ENCODE measurements at regions not wholly inside any gene's neighbourhood (a gene's known extent, or its start where the extent isn't known, plus 50 kb on each side); places are given as distances from the start of the nearest gene placed in this dataset.

- H3K4me3 ChIP-seq (ENCODE audit: low read length in 3 of 3): no peak overlapping the region
- no peak for TF ChIP-seq CTCF (IDR thresholded peaks at IDR 0.05; ENCODE audit: borderline replicate concordance, extremely low read depth, insufficient read depth)
- no peaks in the 10 kb centered on the region for H3K4me1 ChIP-seq (ENCODE audit: control insufficient read depth in 2 of 3, insufficient read depth in 2 of 3, low read depth in 1 of 3, low read length in 3 of 3)
- H3K36me3 ChIP-seq (ENCODE audit: control insufficient read depth in 2 of 3, insufficient read depth in 3 of 3, low read length in 3 of 3): no peaks in the 10 kb centered on the region
- DNase-seq (no peak), FAIRE-seq (no peak)
- intact Hi-C loops (cut with DNase I): no loop called here
- no peaks in the 10 kb centered on the region for H3K27me3 ChIP-seq (ENCODE audit: control insufficient read depth, insufficient read depth, low read length)
- no peak overlapping the region for H3K9ac ChIP-seq (ENCODE audit: low read length in 3 of 3)
- no peak overlapping the region for H3K27ac ChIP-seq (ENCODE audit: low read depth in 2 of 2, low read length in 2 of 2)
- no peaks in the 10 kb centered on the region for H3K9me3 ChIP-seq (ENCODE audit: control insufficient read depth in 2 of 3, insufficient read depth in 1 of 3, low read length in 3 of 3)
These were observed 137.3 kb upstream of the CES5A start for GRCh38 chr16:56012482-56012811.

- no peaks in the 10 kb centered on the region for H3K9me3 ChIP-seq (ENCODE audit: control insufficient read depth in 2 of 3, insufficient read depth in 1 of 3, low read length in 3 of 3)
- DNase-seq (peak in 1 of 5 donors; percentile 12), FAIRE-seq (no peak)
- TF ChIP-seq CTCF (IDR thresholded peaks at IDR 0.05; ENCODE audit: borderline replicate concordance, extremely low read depth, insufficient read depth): no peak
- H3K36me3 ChIP-seq (ENCODE audit: control insufficient read depth in 2 of 3, insufficient read depth in 3 of 3, low read length in 3 of 3): no peaks in the 10 kb centered on the region
- no peaks in the 10 kb centered on the region for H3K4me1 ChIP-seq (ENCODE audit: control insufficient read depth in 2 of 3, insufficient read depth in 2 of 3, low read depth in 1 of 3, low read length in 3 of 3)
- H3K9ac ChIP-seq (ENCODE audit: low read length in 3 of 3): no peak overlapping the region
- H3K27me3 ChIP-seq (ENCODE audit: control insufficient read depth, insufficient read depth, low read length): no peaks in the 10 kb centered on the region
- intact Hi-C loops (cut with DNase I): no loop called here
- H3K4me3 ChIP-seq (ENCODE audit: low read length in 3 of 3): no peak overlapping the region
- no peak overlapping the region for H3K27ac ChIP-seq (ENCODE audit: low read depth in 2 of 2, low read length in 2 of 2)
These were observed 136.8 kb upstream of the CES5A start for GRCh38 chr16:56011808-56012481.

DNA sequence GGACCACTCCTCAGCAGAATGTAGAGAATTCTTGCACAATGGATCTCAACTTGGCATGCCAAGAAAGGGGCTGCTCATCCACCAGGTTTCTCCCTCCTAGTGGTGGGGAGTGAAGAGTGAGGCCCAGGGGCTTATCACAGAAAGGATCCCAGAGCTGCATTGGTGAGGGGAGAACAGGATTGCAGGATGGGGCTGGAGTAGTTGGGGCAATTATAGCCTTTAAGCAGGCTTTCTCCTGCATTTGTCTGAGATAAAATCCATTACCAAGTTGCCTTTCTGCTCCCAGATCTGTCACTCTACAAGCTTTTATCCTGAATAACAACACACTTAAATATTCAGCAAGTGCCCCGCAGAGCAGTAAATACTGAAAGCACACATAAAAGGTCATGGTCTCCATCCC lies 130.8 kb upstream of the CES5A start:
- no peak for TF ChIP-seq CTCF (IDR thresholded peaks at IDR 0.05; ENCODE audit: borderline replicate concordance, extremely low read depth, insufficient read depth)
- intact Hi-C loops (cut with DNase I): no loop called here
- DNase-seq (no peak), FAIRE-seq (no peak)
- Histone ChIP-seq H3K4me1 (ENCODE audit: control insufficient read depth in 2 of 3, insufficient read depth in 2 of 3, low read depth in 1 of 3, low read length in 3 of 3) (no peaks in the 10 kb centered on the region), H3K4me3 (ENCODE audit: low read length in 3 of 3) (no peak overlapping the region), H3K27me3 (ENCODE audit: control insufficient read depth, insufficient read depth, low read length) (no peaks in the 10 kb centered on the region), H3K9me3 (ENCODE audit: control insufficient read depth in 2 of 3, insufficient read depth in 1 of 3, low read length in 3 of 3) (no peaks in the 10 kb centered on the region), H3K36me3 (ENCODE audit: control insufficient read depth in 2 of 3, insufficient read depth in 3 of 3, low read length in 3 of 3) (no peaks in the 10 kb centered on the region), H3K9ac (ENCODE audit: low read length in 3 of 3) (no peak overlapping the region), H3K27ac (ENCODE audit: low read depth in 2 of 2, low read length in 2 of 2) (no peak overlapping the region)

GRCh38 chr16:55999683-56000082 lies 124.5 kb upstream of the CES5A start:
- H3K9me3 ChIP-seq (ENCODE audit: control insufficient read depth in 2 of 3, insufficient read depth in 1 of 3, low read length in 3 of 3): peaks cover 0 to 5% (median 0%) of the 10 kb centered on the region in 3 donors
- H3K4me1 ChIP-seq (ENCODE audit: control insufficient read depth in 2 of 3, insufficient read depth in 2 of 3, low read depth in 1 of 3, low read length in 3 of 3): no peaks in the 10 kb centered on the region
- intact Hi-C loops (cut with DNase I): no loop called here
- DNase-seq: no peak
- no peak overlapping the region for H3K4me3 ChIP-seq (ENCODE audit: low read length in 3 of 3)
- no peak for TF ChIP-seq CTCF (IDR thresholded peaks at IDR 0.05; ENCODE audit: borderline replicate concordance, extremely low read depth, insufficient read depth)
- no peak overlapping the region for H3K27ac ChIP-seq (ENCODE audit: low read depth in 2 of 2, low read length in 2 of 2)
- no peaks in the 10 kb centered on the region for H3K27me3 ChIP-seq (ENCODE audit: control insufficient read depth, insufficient read depth, low read length)
- H3K9ac ChIP-seq (ENCODE audit: low read length in 3 of 3): no peak overlapping the region
- H3K36me3 ChIP-seq (ENCODE audit: control insufficient read depth in 2 of 3, insufficient read depth in 3 of 3, low read length in 3 of 3): no peaks in the 10 kb centered on the region
- FAIRE-seq: no peak

Data from kidney (tissue), 13 donors.